H9 (cell line): ENCODE measurements at regions not wholly inside any gene's neighbourhood (a gene's known extent, or its start where the extent isn't known, plus 50 kb on each side); places are given as distances from the start of the nearest gene placed in this dataset.

Experiments
- DNase-seq: peaks from one replicate; pipeline ENCODE4 v3.0.0-alpha.2; 2017
- H2AFZ ChIP-seq: one replicate; pipeline ENCODE4 v1.6.1; 2013; ENCODE audit warnings: mild to moderate bottlenecking, low read length, control low read depth, moderate library complexity
- H2AK5ac ChIP-seq: 2 replicates; pipeline ENCODE4 v1.6.1; 2013; ENCODE audit warnings: low read length, control low read depth, mixed read lengths; ENCODE audit not compliant: insufficient read length
- H2BK120ac ChIP-seq: one replicate; pipeline ENCODE4 v1.6.1; 2013; ENCODE audit warnings: low read depth, mild to moderate bottlenecking, low read length, control low read depth, inconsistent platforms; ENCODE audit not compliant: poor library complexity, severe bottlenecking
- H2BK12ac ChIP-seq: 2 replicates; pipeline ENCODE4 v1.6.1; 2013; ENCODE audit warnings: low read length, control low read depth, mixed read lengths, low read depth; ENCODE audit not compliant: insufficient read length
- H2BK15ac ChIP-seq: 2 replicates; pipeline ENCODE4 v1.6.1; 2013; ENCODE audit warnings: low read depth, low read length, control low read depth
- H2BK20ac ChIP-seq: one replicate; pipeline ENCODE4 v1.6.1; 2013; ENCODE audit warnings: low read depth, mild to moderate bottlenecking, low read length, control low read depth, inconsistent platforms; ENCODE audit not compliant: poor library complexity, severe bottlenecking
- H2BK5ac ChIP-seq: 2 replicates; pipeline ENCODE4 v1.6.1; 2013; ENCODE audit warnings: low read length, control low read depth, mixed read lengths; ENCODE audit not compliant: insufficient read length
- H3K14ac ChIP-seq: 2 replicates; pipeline ENCODE4 v1.6.1; 2013; ENCODE audit warnings: low read length, control low read depth; ENCODE audit not compliant: insufficient read depth
- H3K18ac ChIP-seq: 2 replicates; pipeline ENCODE4 v1.6.1; 2013; ENCODE audit warnings: low read depth, mild to moderate bottlenecking, mixed read lengths, low read length, control low read depth; ENCODE audit not compliant: insufficient read length
- H3K23ac ChIP-seq: 2 replicates; pipeline ENCODE4 v1.6.1; 2013; ENCODE audit warnings: low read length, control low read depth, mixed read lengths, low read depth; ENCODE audit not compliant: insufficient read length
- H3K23me2 ChIP-seq: 2 replicates; pipeline ENCODE4 v1.6.1; 2013; ENCODE audit warnings: low read depth, mild to moderate bottlenecking, mixed read lengths, low read length, control low read depth; ENCODE audit not compliant: insufficient read length, poor library complexity, severe bottlenecking
- H3K27ac ChIP-seq: 2 replicates; pipeline ENCODE4 v1.5.1; 2013; ENCODE audit warnings: low read length, control low read depth, mixed read lengths, low read depth; ENCODE audit not compliant: insufficient read length
- H3K27me3 ChIP-seq: 2 replicates; pipeline ENCODE4 v1.6.1; 2013; ENCODE audit warnings: low read length, control low read depth, inconsistent platforms; ENCODE audit not compliant: insufficient read depth
- H3K4ac ChIP-seq: 2 replicates; pipeline ENCODE4 v1.6.1; 2013; ENCODE audit warnings: low read depth, mild to moderate bottlenecking, control low read depth, inconsistent platforms, low read length, moderate library complexity
- H3K4me1 ChIP-seq: 2 replicates; pipeline ENCODE4 v1.6.1; 2013; ENCODE audit warnings: low read length, control low read depth, inconsistent platforms; ENCODE audit not compliant: insufficient read depth
- H3K4me2 ChIP-seq: 2 replicates; pipeline ENCODE4 v1.6.1; 2013; ENCODE audit warnings: low read length, control low read depth, mixed read lengths; ENCODE audit not compliant: insufficient read length, insufficient read depth
- H3K56ac ChIP-seq: 2 replicates; pipeline ENCODE4 v1.6.1; 2013; ENCODE audit warnings: low read depth, mild to moderate bottlenecking, mixed read lengths, low read length, control low read depth; ENCODE audit not compliant: insufficient read length
- H3K79me1 ChIP-seq: 2 replicates; pipeline ENCODE4 v1.6.1; 2013; ENCODE audit warnings: low read depth, mild to moderate bottlenecking, moderate library complexity, low read length, control low read depth, inconsistent platforms; ENCODE audit not compliant: insufficient read depth, poor library complexity, severe bottlenecking
- H3K79me2 ChIP-seq: 2 replicates; pipeline ENCODE4 v1.6.1; 2013; ENCODE audit warnings: low read length, control low read depth, inconsistent platforms; ENCODE audit not compliant: insufficient read depth
- H3K9ac ChIP-seq: 2 replicates; pipeline ENCODE4 v1.6.1; 2013; ENCODE audit warnings: low read length, control low read depth, mixed read lengths; ENCODE audit not compliant: insufficient read length; ENCODE audit errors: extremely low read depth
- H3K9me3 ChIP-seq: one replicate; pipeline ENCODE4 v1.6.1; 2013; ENCODE audit warnings: low read depth, low read length, inconsistent platforms; ENCODE audit not compliant: control insufficient read depth
- H3T11ph ChIP-seq: one replicate; pipeline ENCODE4 v1.6.1; 2013; ENCODE audit warnings: mild to moderate bottlenecking, low read length, control low read depth, inconsistent platforms
- H4K20me1 ChIP-seq: one replicate; pipeline ENCODE4 v1.6.1; 2013; ENCODE audit not compliant: control insufficient read depth, insufficient read length, insufficient read depth
- H4K5ac ChIP-seq: 2 replicates; pipeline ENCODE4 v1.6.1; 2013; ENCODE audit warnings: low read depth, mild to moderate bottlenecking, mixed read lengths, low read length, control low read depth; ENCODE audit not compliant: insufficient read length
- H4K8ac ChIP-seq: replicated peaks from 2 replicates; pipeline ENCODE4 v1.6.1; 2013; ENCODE audit warnings: low read length, control low read depth, mixed read lengths, low read depth; ENCODE audit not compliant: insufficient read length
- H4K91ac ChIP-seq: 2 replicates; pipeline ENCODE4 v1.6.1; 2013; ENCODE audit warnings: low read depth, mild to moderate bottlenecking, moderate library complexity, mixed read lengths, low read length, control low read depth; ENCODE audit not compliant: insufficient read length
- H3K27ac Mint-ChIP-seq, 3 experiments: 2 replicates in 2 of 3; 3 replicates in 1 of 3; pipeline ENCODE4 v1.8.0; 2020 to 2021; ENCODE audit warnings: mixed read lengths in 3 of 3, mild to moderate bottlenecking in 1 of 3, moderate library complexity in 1 of 3
- H3K27me3 Mint-ChIP-seq: 2 replicates; pipeline ENCODE4 v1.8.0; 2021; ENCODE audit warnings: low read depth, mild to moderate bottlenecking, moderate library complexity, mixed read lengths
- H3K36me3 Mint-ChIP-seq, 3 experiments: 2 replicates in 2 of 3; 3 replicates in 1 of 3; pipeline ENCODE4 v1.8.0; 2020 to 2021; ENCODE audit warnings: low read depth in 3 of 3, mixed read lengths in 3 of 3; ENCODE audit not compliant: insufficient read depth in 1 of 3
- H3K4me1 Mint-ChIP-seq, 2 experiments: 2 replicates each; pipeline ENCODE4 v1.8.0; 2020; ENCODE audit warnings: mixed read lengths in 2 of 2
- H3K4me3 Mint-ChIP-seq, 2 experiments: 2 replicates in 1 of 2; 3 replicates in 1 of 2; pipeline ENCODE4 v1.8.0; 2020 to 2021; ENCODE audit warnings: mild to moderate bottlenecking in 2 of 2, mixed read lengths in 2 of 2, moderate library complexity in 1 of 2
- H3K9me3 Mint-ChIP-seq, 2 experiments: 2 replicates in 1 of 2; 3 replicates in 1 of 2; pipeline ENCODE4 v1.8.0; 2020; ENCODE audit warnings: mild to moderate bottlenecking in 2 of 2, mixed read lengths in 2 of 2, moderate library complexity in 1 of 2
- CTCF ChIP-seq: fragments of 200-600 bp; sonication (generic); conservative IDR thresholded peaks from 3 replicates; pipeline ENCODE4 v1.8.0; 2021; ENCODE audit warnings: antibody characterized with exemption, mild to moderate bottlenecking
- WGBS: extraction: QIAGEN DNeasy Blood & Tissue Kit; methylation state at CpG from one replicate; pipeline ENCODE4 v1.1.7; 2013; ENCODE audit warnings: missing lambda C conversion rate, low lambda C conversion rate, mixed read lengths; ENCODE audit not compliant: insufficient read length; ENCODE audit errors: extremely low coverage; 5-methylcytosine and 5-hydroxymethylcytosine counted together

- no peak overlapping the region for H3K56ac ChIP-seq
Measured at GRCh38 chr22:49278340-49278739, 549.3 kb downstream of the BRD1 start.

More at GRCh38 chr22:49278340-49278739, 549.3 kb downstream of the BRD1 start:
- H3K4me1 Mint-ChIP-seq = peaks cover 7 to 10% of the 10 kb centered on the region in 2 experiments
- no peak overlapping the region for H2BK12ac ChIP-seq
- no peak overlapping the region for H2AFZ ChIP-seq
- no peak overlapping the region for H3K27ac ChIP-seq
- no peak overlapping the region for H2BK15ac ChIP-seq
- no peak overlapping the region for H3K14ac ChIP-seq
- H3K23ac ChIP-seq = no peak overlapping the region
- H2BK20ac ChIP-seq = no peak overlapping the region
- no peaks in the 10 kb centered on the region for H3K23me2 ChIP-seq
- no peak overlapping the region for H3K18ac ChIP-seq
- no peaks in the 10 kb centered on the region for H4K20me1 ChIP-seq
- H3K27me3 ChIP-seq = no peaks in the 10 kb centered on the region
- no peaks in the 10 kb centered on the region for H3K4me1 ChIP-seq
- H3K9me3 Mint-ChIP-seq = no peaks in the 10 kb centered on the region; a peak in 1 of 5 replicates
- no peak overlapping the region for H3K27ac Mint-ChIP-seq
- peaks cover 82% of the 10 kb centered on the region for H3K27me3 Mint-ChIP-seq
- H2BK5ac ChIP-seq = no peak overlapping the region
- H4K8ac ChIP-seq = no peak overlapping the region
- H3K9ac ChIP-seq = no peak overlapping the region
- H3K79me2 ChIP-seq = no peaks in the 10 kb centered on the region
- H3K4me2 ChIP-seq = no peak overlapping the region
- H3K9me3 ChIP-seq = no peaks in the 10 kb centered on the region
- no peak overlapping the region for H2BK120ac ChIP-seq
- H3K79me1 ChIP-seq = no peaks in the 10 kb centered on the region
- no peak overlapping the region for H3K4me3 Mint-ChIP-seq
- H2AK5ac ChIP-seq = no peak overlapping the region
- WGBS = no CpG with 5 or more reads among the region's 9 CpGs
- no peaks in the 10 kb centered on the region for H3K36me3 Mint-ChIP-seq
- H4K5ac ChIP-seq = no peak overlapping the region
- no peak overlapping the region for H4K91ac ChIP-seq
- no peak for TF ChIP-seq CTCF
- DNase-seq = no peak
- H3K4ac ChIP-seq = no peak overlapping the region
- H3T11ph ChIP-seq = no peak overlapping the region
